ENCODE measurements at regions not wholly inside any gene's neighbourhood (a gene's known extent, or its start where the extent isn't known, plus 50 kb on each side); places are given as distances from the start of the nearest gene placed in this dataset.

DNA sequence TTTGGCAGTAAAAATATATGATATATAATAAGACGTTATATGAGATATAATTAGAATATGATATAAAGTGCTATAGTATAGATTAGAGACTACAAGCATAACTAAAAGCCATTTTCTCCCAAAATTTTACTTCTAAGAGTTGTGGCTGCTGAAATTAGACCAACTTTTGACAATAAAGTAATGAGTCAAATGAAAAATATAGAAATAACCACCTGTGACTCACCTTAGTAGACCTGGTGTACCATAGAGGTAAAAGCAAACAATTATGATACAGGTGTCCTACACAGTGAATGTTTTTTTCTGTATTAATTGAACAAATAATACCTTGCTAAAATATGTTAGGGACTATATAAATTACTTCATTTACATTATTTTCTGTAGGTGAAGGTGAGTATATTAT lies 482.9 kb upstream of the MAN1A1 start:
- TF ChIP-seq POLR2A (IDR thresholded peaks at IDR 0.05) (no peak), POLR2AphosphoS5 (IDR thresholded peaks at IDR 0.05) (no peak)
- TF ChIP-seq, protein P1, sequence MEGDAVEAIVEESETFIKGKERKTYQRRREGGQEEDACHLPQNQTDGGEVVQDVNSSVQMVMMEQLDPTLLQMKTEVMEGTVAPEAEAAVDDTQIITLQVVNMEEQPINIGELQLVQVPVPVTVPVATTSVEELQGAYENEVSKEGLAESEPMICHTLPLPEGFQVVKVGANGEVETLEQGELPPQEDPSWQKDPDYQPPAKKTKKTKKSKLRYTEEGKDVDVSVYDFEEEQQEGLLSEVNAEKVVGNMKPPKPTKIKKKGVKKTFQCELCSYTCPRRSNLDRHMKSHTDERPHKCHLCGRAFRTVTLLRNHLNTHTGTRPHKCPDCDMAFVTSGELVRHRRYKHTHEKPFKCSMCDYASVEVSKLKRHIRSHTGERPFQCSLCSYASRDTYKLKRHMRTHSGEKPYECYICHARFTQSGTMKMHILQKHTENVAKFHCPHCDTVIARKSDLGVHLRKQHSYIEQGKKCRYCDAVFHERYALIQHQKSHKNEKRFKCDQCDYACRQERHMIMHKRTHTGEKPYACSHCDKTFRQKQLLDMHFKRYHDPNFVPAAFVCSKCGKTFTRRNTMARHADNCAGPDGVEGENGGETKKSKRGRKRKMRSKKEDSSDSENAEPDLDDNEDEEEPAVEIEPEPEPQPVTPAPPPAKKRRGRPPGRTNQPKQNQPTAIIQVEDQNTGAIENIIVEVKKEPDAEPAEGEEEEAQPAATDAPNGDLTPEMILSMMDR (IDR thresholded peaks at IDR 0.05 in 8 of 11, conservative IDR thresholded peaks at IDR 0.05 in 3 of 11), result no peak

All from spleen (tissue), 7 donors.